Esophagus muscularis mucosa (tissue), 4 donors: ENCODE measurements at regions not wholly inside any gene's neighbourhood (a gene's known extent, or its start where the extent isn't known, plus 50 kb on each side); places are given as distances from the start of the nearest gene placed in this dataset.

Experiments used
- EP300 ChIP-seq: sonication (generic); formaldehyde crosslinking; IDR thresholded peaks from one replicate; pipeline ENCODE4 v1.6.1; 2017; ENCODE audit warnings: antibody characterized with exemption
- POLR2A ChIP-seq: fragments of 450-650 bp; IDR thresholded peaks from one replicate; pipeline ENCODE4 v1.6.1; 2017; ENCODE audit warnings: antibody characterized with exemption, moderate library complexity, mild to moderate bottlenecking, low read depth
- TF ChIP-seq, protein P1 (sequence below), 3 experiments: fragments of 200-600 bp in 2 of 3; fragments of 450-650 bp in 1 of 3; sonication (generic) in 2 of 3; IDR thresholded peaks; one replicate each; pipeline ENCODE4 v1.5.1; 2017 to 2019; ENCODE audit warnings: antibody characterized with exemption in 3 of 3, mild to moderate bottlenecking in 2 of 3, moderate library complexity in 1 of 3

DNA sequence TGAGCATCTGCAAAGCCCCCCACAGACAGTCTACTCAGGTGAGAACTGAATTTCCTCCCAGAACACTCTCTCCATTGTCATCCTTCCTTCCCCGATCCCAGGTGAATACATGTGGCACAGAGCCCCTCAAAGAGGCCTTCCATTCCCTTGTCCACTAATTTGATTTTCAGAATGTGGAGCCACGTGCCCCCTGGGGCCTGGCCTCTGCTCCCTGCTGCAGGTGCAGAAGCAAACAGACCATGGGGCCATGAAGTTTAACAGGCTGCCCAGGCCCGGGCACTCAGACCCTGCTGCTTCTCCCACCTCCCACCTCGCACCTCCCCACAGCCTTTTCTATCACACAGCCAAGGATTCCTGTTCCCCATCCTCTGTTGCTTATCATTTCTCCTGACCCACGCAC lies 243.8 kb upstream of the RAB4A start:
- TF ChIP-seq, protein P1, sequence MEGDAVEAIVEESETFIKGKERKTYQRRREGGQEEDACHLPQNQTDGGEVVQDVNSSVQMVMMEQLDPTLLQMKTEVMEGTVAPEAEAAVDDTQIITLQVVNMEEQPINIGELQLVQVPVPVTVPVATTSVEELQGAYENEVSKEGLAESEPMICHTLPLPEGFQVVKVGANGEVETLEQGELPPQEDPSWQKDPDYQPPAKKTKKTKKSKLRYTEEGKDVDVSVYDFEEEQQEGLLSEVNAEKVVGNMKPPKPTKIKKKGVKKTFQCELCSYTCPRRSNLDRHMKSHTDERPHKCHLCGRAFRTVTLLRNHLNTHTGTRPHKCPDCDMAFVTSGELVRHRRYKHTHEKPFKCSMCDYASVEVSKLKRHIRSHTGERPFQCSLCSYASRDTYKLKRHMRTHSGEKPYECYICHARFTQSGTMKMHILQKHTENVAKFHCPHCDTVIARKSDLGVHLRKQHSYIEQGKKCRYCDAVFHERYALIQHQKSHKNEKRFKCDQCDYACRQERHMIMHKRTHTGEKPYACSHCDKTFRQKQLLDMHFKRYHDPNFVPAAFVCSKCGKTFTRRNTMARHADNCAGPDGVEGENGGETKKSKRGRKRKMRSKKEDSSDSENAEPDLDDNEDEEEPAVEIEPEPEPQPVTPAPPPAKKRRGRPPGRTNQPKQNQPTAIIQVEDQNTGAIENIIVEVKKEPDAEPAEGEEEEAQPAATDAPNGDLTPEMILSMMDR (IDR thresholded peaks at IDR 0.05) = no peak
- TF ChIP-seq POLR2A (no peak), EP300 (no peak)
